Activated CD8-positive, alpha-beta T cell treated with anti-CD3 and anti-CD28 coated beads for 36 hours (primary cell): ENCODE measurements at regions not wholly inside any gene's neighbourhood (a gene's known extent, or its start where the extent isn't known, plus 50 kb on each side); places are given as distances from the start of the nearest gene placed in this dataset.

ENCODE experiments used
- ATAC-seq: fragments of 200-7000 bp; cut with Tn5 transposase; one replicate; pipeline ENCODE4 v1.10.0; 2021; ENCODE audit warnings: mild to moderate bottlenecking, moderate library complexity
- CTCF ChIA-PET: fragments of 350-600 bp; sonication (Branson Sonifier 250); formaldehyde crosslinking; loops from one replicate; lab custom pipeline; 2021; ENCODE audit warnings: antibody characterized with exemption; lab: Charles Lee
- POLR2A ChIA-PET: fragments of 350-600 bp; sonication (Branson Sonifier 250); formaldehyde crosslinking; loops from one replicate; lab custom pipeline; 2021; ENCODE audit warnings: antibody characterized with exemption; lab: Charles Lee
- DNase-seq: peaks from one replicate; pipeline ENCODE4 v3.0.0-alpha.2; 2020
- H3K27ac Mint-ChIP-seq: one replicate; pipeline ENCODE4 v1.8.0; 2021; ENCODE audit warnings: mild to moderate bottlenecking, mixed read lengths
- H3K27me3 Mint-ChIP-seq: one replicate; pipeline ENCODE4 v1.8.0; 2021; ENCODE audit warnings: mixed read lengths
- H3K36me3 Mint-ChIP-seq: one replicate; pipeline ENCODE4 v1.8.0; 2021; ENCODE audit warnings: low read depth, mixed read lengths
- H3K4me1 Mint-ChIP-seq: one replicate; pipeline ENCODE4 v1.8.0; 2021; ENCODE audit warnings: low read depth, mixed read lengths
- H3K4me3 Mint-ChIP-seq: one replicate; pipeline ENCODE4 v1.8.0; 2021; ENCODE audit warnings: mild to moderate bottlenecking, moderate library complexity, mixed read lengths
- H3K9me3 Mint-ChIP-seq: one replicate; pipeline ENCODE4 v1.8.0; 2021; ENCODE audit warnings: mixed read lengths
- intact Hi-C: fragments of 100-400 bp; cut with micrococcal nuclease; formaldehyde crosslinking; loops from one replicate; pipeline ENCODE4 v1.10.0; 2022
- TF ChIP-seq, protein P1 (sequence below): fragments of 200-600 bp; IDR thresholded peaks from one replicate; pipeline ENCODE4 v1.8.0; 2022; ENCODE audit warnings: antibody characterized with exemption, mild to moderate bottlenecking

DNA sequence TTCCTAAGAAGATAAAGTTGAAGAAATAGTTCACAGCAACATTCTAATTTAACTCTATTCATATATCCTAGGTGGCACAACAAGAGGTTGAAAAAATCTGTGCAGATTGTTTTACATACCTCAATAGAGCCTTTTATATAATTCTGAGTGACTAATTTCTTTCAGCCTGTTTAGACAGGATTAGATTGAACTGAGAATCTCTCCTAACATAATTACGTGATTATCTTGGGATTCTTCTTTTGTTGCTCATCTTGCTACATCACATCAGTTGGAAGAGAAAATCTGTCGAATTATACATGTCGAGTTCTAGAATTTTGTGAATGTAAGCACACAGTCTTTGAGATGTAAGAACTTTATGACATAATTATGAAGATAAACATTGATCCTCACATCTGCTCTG, 1873.7 kb upstream of the IGFBP7 start:
- Mint-ChIP-seq H3K9me3 (peaks cover 4% of the 10 kb centered on the region), H3K27ac (no peak overlapping the region), H3K4me3 (no peak overlapping the region), H3K36me3 (no peaks in the 10 kb centered on the region), H3K27me3 (no peaks in the 10 kb centered on the region), H3K4me1 (no peaks in the 10 kb centered on the region)
- no peak for ATAC-seq
- POLR2A ChIA-PET: no interaction called here
- CTCF ChIA-PET: no interaction called here
- no peak for DNase-seq
- intact Hi-C loops: no loop called here
- TF ChIP-seq, protein P1, sequence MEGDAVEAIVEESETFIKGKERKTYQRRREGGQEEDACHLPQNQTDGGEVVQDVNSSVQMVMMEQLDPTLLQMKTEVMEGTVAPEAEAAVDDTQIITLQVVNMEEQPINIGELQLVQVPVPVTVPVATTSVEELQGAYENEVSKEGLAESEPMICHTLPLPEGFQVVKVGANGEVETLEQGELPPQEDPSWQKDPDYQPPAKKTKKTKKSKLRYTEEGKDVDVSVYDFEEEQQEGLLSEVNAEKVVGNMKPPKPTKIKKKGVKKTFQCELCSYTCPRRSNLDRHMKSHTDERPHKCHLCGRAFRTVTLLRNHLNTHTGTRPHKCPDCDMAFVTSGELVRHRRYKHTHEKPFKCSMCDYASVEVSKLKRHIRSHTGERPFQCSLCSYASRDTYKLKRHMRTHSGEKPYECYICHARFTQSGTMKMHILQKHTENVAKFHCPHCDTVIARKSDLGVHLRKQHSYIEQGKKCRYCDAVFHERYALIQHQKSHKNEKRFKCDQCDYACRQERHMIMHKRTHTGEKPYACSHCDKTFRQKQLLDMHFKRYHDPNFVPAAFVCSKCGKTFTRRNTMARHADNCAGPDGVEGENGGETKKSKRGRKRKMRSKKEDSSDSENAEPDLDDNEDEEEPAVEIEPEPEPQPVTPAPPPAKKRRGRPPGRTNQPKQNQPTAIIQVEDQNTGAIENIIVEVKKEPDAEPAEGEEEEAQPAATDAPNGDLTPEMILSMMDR: no peak

DNA sequence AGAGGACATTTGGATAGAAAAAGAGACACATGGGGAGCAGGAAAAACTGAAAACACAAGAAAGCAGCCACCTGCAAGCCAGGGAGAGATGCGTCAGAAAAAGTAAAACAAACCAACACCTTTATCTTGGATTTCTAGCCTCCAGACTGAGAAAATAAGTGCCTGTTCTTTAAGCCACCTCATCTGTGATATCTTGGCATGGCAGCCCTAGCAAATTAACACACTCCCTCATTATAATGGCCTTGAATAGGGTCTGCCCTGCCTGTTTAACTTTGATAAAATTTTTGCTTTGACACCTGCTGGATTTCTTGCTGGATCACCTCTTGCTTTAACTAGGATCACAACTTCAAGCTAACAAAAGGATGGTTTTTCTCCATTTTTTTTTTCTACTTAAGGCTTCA, 1892.0 kb upstream of the IGFBP7 start:
- ATAC-seq (no peak), DNase-seq (no peak)
- ChIA-PET POLR2A (no interaction called here), CTCF (no interaction called here)
- H3K27ac Mint-ChIP-seq: no peak overlapping the region
- TF ChIP-seq, protein P1: no peak
- H3K27me3 Mint-ChIP-seq: no peaks in the 10 kb centered on the region
- peaks cover 17% of the 10 kb centered on the region for H3K9me3 Mint-ChIP-seq
- no peak overlapping the region for H3K4me3 Mint-ChIP-seq
- no peaks in the 10 kb centered on the region for H3K4me1 Mint-ChIP-seq
- H3K36me3 Mint-ChIP-seq: no peaks in the 10 kb centered on the region
- intact Hi-C loops: no loop called here

DNA sequence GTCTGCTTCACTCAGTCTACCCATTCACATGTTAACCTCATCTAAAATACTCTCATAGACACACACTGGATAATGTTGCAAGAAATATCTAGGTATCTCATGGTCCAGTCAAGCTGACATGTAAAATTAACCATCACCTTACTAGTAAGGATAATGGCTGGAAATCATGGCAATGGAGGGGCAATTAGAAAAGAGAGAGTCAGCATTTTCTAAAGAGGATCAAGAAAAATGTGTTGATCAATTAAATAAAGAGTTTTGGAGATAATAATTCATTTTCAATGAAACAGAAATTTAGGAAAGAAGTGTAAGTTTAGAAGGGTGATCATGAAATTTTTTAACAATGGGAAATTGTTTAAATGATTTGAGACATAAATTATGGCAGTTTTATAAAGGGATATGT, 1914.1 kb upstream of the IGFBP7 start:
- Mint-ChIP-seq H3K4me1 (no peaks in the 10 kb centered on the region), H3K27me3 (no peaks in the 10 kb centered on the region), H3K9me3 (peaks cover 13% of the 10 kb centered on the region), H3K36me3 (no peaks in the 10 kb centered on the region), H3K27ac (no peak overlapping the region), H3K4me3 (no peak overlapping the region)
- ChIA-PET POLR2A (no interaction called here), CTCF (no interaction called here)
- ATAC-seq (no peak), DNase-seq (no peak)
- intact Hi-C loops: no loop called here
- TF ChIP-seq, protein P1: no peak

DNA sequence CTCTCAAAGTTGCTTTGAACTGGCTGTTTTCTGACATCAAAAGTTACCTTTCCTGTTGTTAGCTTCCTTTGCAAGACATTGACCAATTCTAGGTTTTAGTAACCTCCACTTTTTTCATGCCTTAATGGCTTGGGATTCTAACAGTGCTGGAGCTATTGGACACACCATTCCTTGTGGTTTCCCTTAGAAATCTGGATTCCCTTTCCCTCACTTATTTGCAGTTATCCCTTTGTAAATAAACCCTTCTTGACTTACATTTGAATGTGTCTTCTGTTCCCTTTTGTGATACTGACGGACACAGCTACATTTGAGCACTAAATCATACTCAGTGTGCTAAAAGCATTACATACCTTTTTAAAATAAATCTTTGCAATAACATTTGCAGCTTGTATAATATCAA, 1927.6 kb upstream of the IGFBP7 start:
- intact Hi-C loops: no loop called here
- ATAC-seq: no peak
- CTCF ChIA-PET: no interaction called here
- H3K4me1 Mint-ChIP-seq: no peaks in the 10 kb centered on the region
- H3K27ac Mint-ChIP-seq: no peak overlapping the region
- peaks cover 1% of the 10 kb centered on the region for H3K9me3 Mint-ChIP-seq
- H3K27me3 Mint-ChIP-seq: no peaks in the 10 kb centered on the region
- POLR2A ChIA-PET: no interaction called here
- H3K36me3 Mint-ChIP-seq: no peaks in the 10 kb centered on the region
- H3K4me3 Mint-ChIP-seq: no peak overlapping the region
- DNase-seq: no peak
- TF ChIP-seq, protein P1: no peak

DNA sequence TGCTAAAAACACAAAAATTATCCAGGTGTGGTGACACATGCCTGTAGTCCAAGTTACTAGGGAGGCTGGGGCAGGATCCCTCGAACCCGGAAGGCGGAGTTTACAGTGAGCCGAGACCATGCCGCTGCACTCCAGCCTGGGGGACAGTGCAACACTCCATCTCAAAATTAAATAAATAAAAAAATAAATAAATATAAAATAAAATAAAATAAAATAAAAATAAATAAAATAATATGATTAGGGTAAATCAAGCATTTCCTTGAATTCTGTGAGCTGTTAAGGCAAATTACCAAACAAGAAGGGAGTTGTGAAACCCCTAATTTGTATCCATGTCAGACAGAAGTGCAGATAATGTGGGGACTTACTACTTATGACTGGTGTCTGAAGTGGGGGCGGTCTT, 1928.9 kb upstream of the IGFBP7 start:
- CTCF ChIA-PET: no interaction called here
- Mint-ChIP-seq H3K9me3 (no peaks in the 10 kb centered on the region), H3K4me1 (no peaks in the 10 kb centered on the region), H3K4me3 (no peak overlapping the region), H3K27me3 (no peaks in the 10 kb centered on the region), H3K36me3 (no peaks in the 10 kb centered on the region), H3K27ac (no peak overlapping the region)
- ATAC-seq: no peak
- TF ChIP-seq, protein P1: no peak
- no peak for DNase-seq
- intact Hi-C loops: no loop called here
- POLR2A ChIA-PET: no interaction called here
